ENCODE measurements at regions not wholly inside any gene's neighbourhood (a gene's known extent, or its start where the extent isn't known, plus 50 kb on each side); places are given as distances from the start of the nearest gene placed in this dataset.

DNA sequence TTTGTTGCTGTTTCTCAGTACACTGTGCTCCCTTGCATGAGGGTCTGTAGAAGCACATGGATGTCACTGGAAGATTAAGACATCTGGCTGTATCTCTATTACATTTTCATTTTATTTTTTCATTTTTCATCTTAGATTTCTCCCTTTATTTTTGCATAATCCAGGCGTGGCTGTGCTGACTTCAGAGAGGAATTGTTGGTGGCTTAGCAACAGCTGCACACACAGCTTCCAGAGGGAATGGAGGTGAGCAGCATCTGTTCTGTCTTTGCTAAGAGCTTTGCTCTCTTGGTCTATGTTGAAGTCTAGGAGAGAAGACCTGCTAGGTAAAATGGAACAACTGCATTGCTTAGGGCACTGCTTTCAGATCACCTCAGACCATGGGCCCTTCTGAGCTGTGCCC is 254.4 kb upstream of the SP4 start:
- no peaks in the 10 kb centered on the region for H3K79me1 ChIP-seq (ENCODE audit: low read depth in 1 of 2, low read length in 2 of 2)
- intact Hi-C loops (cut with micrococcal nuclease) (no loop called here), in situ Hi-C loops (cut with MboI; ENCODE audit: low sequenced_read_pairs) (no loop called here), dilution Hi-C loops (cut with HindIII; ENCODE audit: low sequenced_read_pairs, unreplicated experiment) (no loop called here)
- no peak overlapping the region for H3K56ac ChIP-seq (ENCODE audit: extremely low read depth, insufficient read depth, low read length)
- H3K23ac ChIP-seq (ENCODE audit: low read depth, low read length) = no peak overlapping the region
- no TSS peak for BruUV-seq (replicated peaks)
- no peak overlapping the region for H2AK9ac ChIP-seq (replicated peaks; ENCODE audit: low read depth, low read length, poor library complexity)
- no peaks in the 10 kb centered on the region for H3K4me1 ChIP-seq (ENCODE audit: control insufficient read depth, insufficient read depth, low read length)
- no peak overlapping the region for H3K4me3 ChIP-seq (ENCODE audit: insufficient read depth, low read depth, low read length)
- H2BK120ac ChIP-seq (ENCODE audit: low read depth, low read length) = no peak overlapping the region
- H3K18ac ChIP-seq (ENCODE audit: low read depth, low read length) = no peak overlapping the region
- ATAC-seq (ENCODE audit: low read depth) (no peak), DNase-seq (no peak)
- H4K91ac ChIP-seq (ENCODE audit: insufficient read depth, low read depth, low read length) = no peak overlapping the region
- H2AK5ac ChIP-seq (ENCODE audit: low read depth, low read length) = no peak overlapping the region
- H3K27me3 ChIP-seq (ENCODE audit: control insufficient read depth, insufficient read depth, low read length) = no peaks in the 10 kb centered on the region
- no peak overlapping the region for H4K8ac ChIP-seq (ENCODE audit: low read depth in 2 of 2, low read length in 2 of 2)
- H3K27ac ChIP-seq (ENCODE audit: insufficient read depth, low read length) = no peak overlapping the region
- no peak overlapping the region for H3K9ac ChIP-seq (ENCODE audit: low read depth, low read length)
- H2BK15ac ChIP-seq (ENCODE audit: low read depth, low read length) = no peak overlapping the region
- POLR2A ChIA-PET (ENCODE audit: unreplicated experiment) = no interaction called here
- no peak overlapping the region for H2BK5ac ChIP-seq (ENCODE audit: low read depth, low read length, poor library complexity, severe bottlenecking)
- H2AFZ ChIP-seq (replicated peaks; ENCODE audit: low read length, poor library complexity) = no peak overlapping the region
- no peak overlapping the region for H2BK20ac ChIP-seq (ENCODE audit: low read depth, low read length)
- no peaks in the 10 kb centered on the region for H3K36me3 ChIP-seq (ENCODE audit: control insufficient read depth, insufficient read depth, low read length)
- CTCF ChIA-PET = no interaction called here
- H3K9me1 ChIP-seq (ENCODE audit: insufficient read depth, low read length) = no peaks in the 10 kb centered on the region
- no peaks in the 10 kb centered on the region for H4K20me1 ChIP-seq (ENCODE audit: insufficient read depth, low read length)
- no peak overlapping the region for H3K4ac ChIP-seq (ENCODE audit: low read depth, low read length)
- no peak overlapping the region for H4K5ac ChIP-seq (ENCODE audit: low read depth, low read length)
- H3K4me2 ChIP-seq (ENCODE audit: low read depth, low read length) = no peak overlapping the region
- H3K9me3 ChIP-seq (ENCODE audit: control insufficient read depth, insufficient read depth, low read length) = peaks cover 14% of the 10 kb centered on the region
- no peak for TF ChIP-seq NFE2L2 (IDR thresholded peaks at IDR 0.05; ENCODE audit: low read depth, low read length)
- no peak for TF ChIP-seq RAD21 (IDR thresholded peaks at IDR 0.05; ENCODE audit: low read length)
- no peak overlapping the region for H3K14ac ChIP-seq (replicated peaks; ENCODE audit: low read depth, low read length)
- no CpG with 5 or more reads among the region's 1 CpG for WGBS, 2 experiments (ENCODE audit: extremely low coverage in 2 of 2, insufficient read length in 1 of 2)
